Activated CD8-positive, alpha-beta memory T cell treated with anti-CD3 and anti-CD28 coated beads, Interleukin-2, amount 10 ng/mL, durations not matched to agents 7 days and 5 days (primary cell): ENCODE measurements at regions not wholly inside any gene's neighbourhood (a gene's known extent, or its start where the extent isn't known, plus 50 kb on each side); places are given as distances from the start of the nearest gene placed in this dataset.

ENCODE experiments used
- ATAC-seq: fragments of 150-1000 bp; cut with Tn5 transposase; one replicate; pipeline ENCODE4 v1.10.0; 2021; ENCODE audit warnings: moderate library complexity
- CTCF ChIA-PET: fragments of 350-600 bp; sonication (Branson Sonifier 250); formaldehyde crosslinking; loops from one replicate; lab custom pipeline; 2021; ENCODE audit warnings: antibody characterized with exemption; lab: Charles Lee
- DNase-seq: peaks from one replicate; pipeline ENCODE4 v3.0.0-alpha.2; 2020
- H3K27ac Mint-ChIP-seq: one replicate; pipeline ENCODE4 v1.8.0; 2021; ENCODE audit warnings: mild to moderate bottlenecking, mixed read lengths
- H3K27me3 Mint-ChIP-seq: one replicate; pipeline ENCODE4 v1.8.0; 2021; ENCODE audit warnings: mixed read lengths
- H3K36me3 Mint-ChIP-seq: one replicate; pipeline ENCODE4 v1.8.0; 2021; ENCODE audit warnings: mild to moderate bottlenecking, mixed read lengths
- H3K4me1 Mint-ChIP-seq: one replicate; pipeline ENCODE4 v1.8.0; 2021; ENCODE audit warnings: mixed read lengths
- H3K4me3 Mint-ChIP-seq: one replicate; pipeline ENCODE4 v1.8.0; 2021; ENCODE audit warnings: mild to moderate bottlenecking, moderate library complexity, mixed read lengths
- H3K9me3 Mint-ChIP-seq: one replicate; pipeline ENCODE4 v1.8.0; 2022; ENCODE audit warnings: low read depth, mixed read lengths

DNA sequence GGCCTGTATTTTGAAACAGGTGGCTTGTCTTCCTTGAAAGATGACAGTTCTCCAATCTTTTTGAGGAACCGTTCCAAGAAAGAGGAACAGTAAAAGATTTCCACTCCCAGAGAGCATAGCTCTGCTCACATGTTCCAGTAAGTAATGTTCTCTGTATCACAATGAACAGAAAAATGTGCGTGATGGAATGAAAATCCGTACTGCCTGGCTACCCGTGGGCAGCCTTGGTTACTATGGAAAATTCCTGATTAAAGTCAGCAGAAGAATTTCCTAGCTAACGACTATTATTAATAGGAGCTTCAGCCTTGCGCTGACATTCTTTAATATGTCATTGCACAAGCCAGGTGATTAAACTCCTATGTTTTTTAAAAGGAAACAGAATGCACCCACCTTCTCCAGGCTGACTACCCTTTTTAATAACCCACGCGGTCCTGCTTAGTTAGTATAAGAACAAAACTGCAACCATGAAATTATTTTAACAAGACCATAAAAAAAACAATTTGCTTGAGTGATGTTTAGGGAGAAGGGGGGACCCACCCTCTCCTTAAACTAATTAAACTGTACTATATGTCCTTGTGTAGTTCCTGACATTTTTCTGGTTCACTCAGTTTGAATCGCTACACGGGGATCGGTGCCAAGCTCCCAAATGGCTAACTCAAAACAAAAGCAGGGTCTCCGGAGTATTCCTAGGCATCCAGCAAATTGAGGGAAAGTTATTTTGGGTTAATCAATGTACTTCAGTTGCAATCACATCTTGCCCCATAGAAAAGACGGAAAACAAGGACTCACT is 54.8 kb upstream of the CPEB4 start:
- CTCF ChIA-PET: no interaction called here
- ATAC-seq: no peak
- Mint-ChIP-seq H3K4me1 (no peaks in the 10 kb centered on the region), H3K27ac (no peak overlapping the region), H3K27me3 (no peaks in the 10 kb centered on the region), H3K36me3 (no peaks in the 10 kb centered on the region), H3K9me3 (no peaks in the 10 kb centered on the region), H3K4me3 (no peak overlapping the region)
- no peak for DNase-seq

DNA sequence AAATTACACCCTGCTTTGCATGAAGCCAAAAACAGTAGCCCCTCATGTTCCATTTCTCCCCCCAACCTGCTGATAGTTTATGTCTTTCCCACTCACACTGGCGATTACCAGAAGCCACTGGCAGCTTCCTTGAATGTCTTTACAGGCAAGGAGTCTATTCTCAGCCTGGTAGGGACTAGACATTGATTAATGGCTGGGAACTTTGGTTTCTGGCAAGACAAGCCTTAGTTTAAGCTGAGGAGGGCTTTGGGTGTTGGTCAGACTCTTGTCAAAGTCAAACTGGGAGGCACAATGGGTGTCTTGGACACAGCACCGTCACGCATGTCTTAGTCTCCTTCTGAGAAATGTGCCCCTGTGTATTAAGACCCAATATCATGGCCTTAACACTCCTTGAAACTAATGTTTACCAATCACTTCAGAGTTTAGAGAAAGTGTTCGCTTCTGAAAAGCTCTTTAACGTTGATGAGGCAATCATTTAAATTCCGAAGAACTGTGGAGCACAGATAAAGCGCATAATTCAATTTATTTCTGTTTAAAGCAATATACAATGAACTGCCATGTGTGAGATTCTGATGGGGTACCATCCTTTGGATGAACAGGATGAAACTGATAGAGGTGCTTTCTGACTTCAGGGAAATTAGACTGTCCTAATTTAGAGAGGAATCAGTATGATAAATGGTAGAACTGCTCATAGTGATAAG is 53.9 kb upstream of the CPEB4 start:
- ATAC-seq (no peak), DNase-seq (no peak)
- H3K27me3 Mint-ChIP-seq: no peaks in the 10 kb centered on the region
- H3K27ac Mint-ChIP-seq: no peak overlapping the region
- H3K9me3 Mint-ChIP-seq: no peaks in the 10 kb centered on the region
- no peaks in the 10 kb centered on the region for H3K36me3 Mint-ChIP-seq
- CTCF ChIA-PET: no interaction called here
- H3K4me3 Mint-ChIP-seq: no peak overlapping the region
- H3K4me1 Mint-ChIP-seq: no peaks in the 10 kb centered on the region

DNA sequence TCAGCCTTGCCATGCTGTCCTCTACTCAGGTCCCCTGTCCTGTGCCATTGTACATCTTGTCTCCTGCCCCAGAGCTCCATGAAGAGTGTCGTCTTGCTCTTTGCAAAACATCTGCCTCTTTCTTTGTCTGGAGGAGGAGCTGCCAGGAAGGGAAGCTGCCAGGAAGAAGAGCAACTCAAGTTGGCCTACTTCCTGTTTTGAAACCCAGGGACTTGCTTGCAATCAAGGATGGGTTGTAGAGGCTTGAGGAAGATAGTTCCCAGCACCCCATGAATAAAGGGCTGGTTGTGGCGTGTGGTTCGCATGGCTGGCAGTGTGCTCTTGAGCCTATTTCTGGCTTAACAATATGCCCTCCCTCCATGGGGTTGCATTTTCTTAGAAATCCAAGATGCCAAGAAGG is 53.0 kb upstream of the CPEB4 start:
- Mint-ChIP-seq H3K4me3 (no peak overlapping the region), H3K36me3 (no peaks in the 10 kb centered on the region), H3K27ac (no peak overlapping the region), H3K9me3 (no peaks in the 10 kb centered on the region), H3K4me1 (no peaks in the 10 kb centered on the region), H3K27me3 (no peaks in the 10 kb centered on the region)
- no peak for DNase-seq
- CTCF ChIA-PET: no interaction called here
- ATAC-seq: no peak

DNA sequence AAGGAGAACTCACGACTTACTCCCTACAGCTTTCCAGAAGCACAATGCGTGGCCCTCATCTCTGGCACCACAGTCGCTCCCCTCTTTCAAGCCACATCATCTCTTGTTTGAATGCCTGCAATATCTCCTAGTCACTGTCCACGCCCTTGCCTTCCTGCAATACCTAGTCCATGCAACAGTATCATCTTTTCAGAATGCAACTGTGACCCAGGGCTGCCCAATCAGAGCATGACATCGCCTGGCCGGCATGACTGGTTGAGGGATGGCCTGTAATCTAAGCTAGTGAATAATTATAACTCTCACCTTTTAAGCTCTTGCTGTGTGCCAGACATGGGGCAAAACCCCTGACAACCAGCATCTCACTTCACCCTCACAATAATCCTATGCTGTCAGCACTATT is 52.5 kb upstream of the CPEB4 start:
- CTCF ChIA-PET: no interaction called here
- DNase-seq (no peak), ATAC-seq (no peak)
- Mint-ChIP-seq H3K4me3 (no peak overlapping the region), H3K27ac (no peak overlapping the region), H3K9me3 (no peaks in the 10 kb centered on the region), H3K27me3 (no peaks in the 10 kb centered on the region), H3K36me3 (no peaks in the 10 kb centered on the region), H3K4me1 (no peaks in the 10 kb centered on the region)

DNA sequence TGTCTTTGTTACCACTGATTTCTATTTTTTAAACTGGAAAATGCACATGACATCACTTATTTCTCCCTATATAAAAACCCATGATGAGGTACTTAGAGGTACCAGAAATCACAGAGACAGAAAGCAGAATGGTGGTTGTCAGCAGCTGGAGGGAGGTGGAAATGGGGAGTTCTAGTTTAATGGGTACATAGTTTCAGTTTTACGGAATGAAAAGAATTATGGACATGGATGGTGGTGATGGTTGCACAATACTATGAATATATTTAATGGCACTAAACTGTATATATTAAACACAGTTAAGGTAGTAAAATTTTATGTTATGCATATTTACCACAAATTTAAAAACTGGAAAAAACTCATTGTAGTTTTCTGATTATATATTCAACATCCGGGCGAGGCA is 50.5 kb upstream of the CPEB4 start:
- Mint-ChIP-seq H3K27me3 (no peaks in the 10 kb centered on the region), H3K4me1 (no peaks in the 10 kb centered on the region), H3K36me3 (no peaks in the 10 kb centered on the region), H3K4me3 (no peak overlapping the region), H3K27ac (no peak overlapping the region), H3K9me3 (no peaks in the 10 kb centered on the region)
- DNase-seq (no peak), ATAC-seq (no peak)
- CTCF ChIA-PET: no interaction called here
